ENCODE measurements at regions not wholly inside any gene's neighbourhood (a gene's known extent, or its start where the extent isn't known, plus 50 kb on each side); places are given as distances from the start of the nearest gene placed in this dataset.

DNA sequence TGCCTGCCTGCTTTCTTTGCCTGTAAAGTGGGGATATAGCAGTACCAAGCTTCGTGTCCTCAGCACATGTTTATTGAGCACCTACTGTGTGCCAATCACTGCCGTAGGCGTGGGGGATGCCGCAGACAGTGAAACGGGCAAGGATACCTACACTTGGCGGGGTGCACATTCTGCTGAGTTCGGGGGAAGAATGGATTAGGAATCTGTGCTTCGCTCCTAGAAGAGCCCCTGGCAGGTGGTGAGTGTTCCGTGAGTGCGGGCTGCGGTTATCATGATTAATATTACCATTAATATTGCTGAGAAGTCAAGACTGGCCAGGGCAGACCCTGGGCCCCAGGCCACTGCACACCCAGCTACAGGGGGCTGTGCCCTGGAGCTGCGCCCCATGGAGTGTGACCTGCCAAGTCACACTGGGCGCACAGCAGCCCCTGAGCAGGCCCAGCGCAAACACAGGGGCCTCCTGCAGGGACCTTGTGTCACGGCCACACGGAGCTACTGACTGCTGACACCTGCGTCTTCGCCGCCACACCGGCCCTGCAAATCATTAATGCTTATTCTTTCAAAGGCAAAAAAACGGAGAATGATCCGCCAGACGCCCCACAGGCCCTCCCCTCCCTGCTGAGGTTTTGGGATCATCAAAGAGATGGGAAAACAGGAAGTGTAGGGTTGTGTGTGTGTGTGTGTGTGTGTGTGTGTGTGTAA, 213.4 kb upstream of the GSE1 start:
- FAIRE-seq (no peak), DNase-seq (ENCODE audit: insufficient read length, low spot score) (no peak)

DNA sequence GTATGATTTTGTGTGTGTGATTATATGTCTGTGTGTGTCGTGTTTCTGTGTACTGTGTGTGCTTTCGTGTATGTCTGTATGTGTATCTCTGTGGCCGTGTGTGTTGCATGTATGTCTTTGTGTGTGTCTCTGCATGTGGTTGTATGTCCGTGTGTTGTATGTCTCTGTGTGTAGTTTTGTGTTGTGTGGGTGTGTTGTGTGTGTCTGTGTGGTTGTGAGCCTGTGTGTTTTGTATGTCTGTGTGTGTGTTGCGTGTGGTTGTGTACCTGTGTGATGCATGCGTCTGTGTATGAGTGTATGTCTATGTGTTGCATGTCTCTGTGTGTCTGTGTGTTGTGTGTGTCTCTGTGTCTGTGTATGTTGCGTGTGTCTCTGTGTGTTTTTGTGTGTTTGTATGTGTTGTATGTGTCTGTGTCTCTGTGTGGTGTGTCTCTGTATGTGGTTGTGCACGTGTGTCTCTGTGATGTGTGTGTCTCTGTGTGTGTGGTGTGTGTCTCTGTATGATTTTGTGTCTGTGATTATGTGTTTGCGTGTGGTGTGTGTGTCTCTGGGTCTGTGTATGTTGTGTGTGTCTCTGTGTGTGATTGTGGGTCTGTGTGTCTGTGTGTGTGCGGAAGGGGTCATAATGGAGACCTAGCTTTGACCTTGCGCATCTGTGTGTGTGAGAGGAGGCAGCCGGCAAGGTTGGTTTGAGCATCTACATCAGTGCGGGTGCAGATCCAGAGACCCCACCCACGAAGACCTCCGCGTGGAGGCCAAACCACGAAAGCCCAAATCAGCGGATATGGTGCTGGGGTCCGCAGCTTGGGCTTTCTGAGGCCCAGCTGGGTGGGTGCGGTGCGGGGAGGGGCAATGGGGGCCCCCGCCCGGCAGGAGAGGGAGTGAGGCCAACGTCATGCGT, 212.6 kb upstream of the GSE1 start:
- no peak for FAIRE-seq
- DNase-seq (ENCODE audit: insufficient read length, low spot score), result no peak
- no peak for TF ChIP-seq POLR2A (IDR thresholded peaks at IDR 0.05; ENCODE audit: low read depth, low read length)

More for the DNA sequence above, 213.4 kb upstream of the GSE1 start:
- no peak for TF ChIP-seq POLR2A (IDR thresholded peaks at IDR 0.05; ENCODE audit: low read depth, low read length)

DNA sequence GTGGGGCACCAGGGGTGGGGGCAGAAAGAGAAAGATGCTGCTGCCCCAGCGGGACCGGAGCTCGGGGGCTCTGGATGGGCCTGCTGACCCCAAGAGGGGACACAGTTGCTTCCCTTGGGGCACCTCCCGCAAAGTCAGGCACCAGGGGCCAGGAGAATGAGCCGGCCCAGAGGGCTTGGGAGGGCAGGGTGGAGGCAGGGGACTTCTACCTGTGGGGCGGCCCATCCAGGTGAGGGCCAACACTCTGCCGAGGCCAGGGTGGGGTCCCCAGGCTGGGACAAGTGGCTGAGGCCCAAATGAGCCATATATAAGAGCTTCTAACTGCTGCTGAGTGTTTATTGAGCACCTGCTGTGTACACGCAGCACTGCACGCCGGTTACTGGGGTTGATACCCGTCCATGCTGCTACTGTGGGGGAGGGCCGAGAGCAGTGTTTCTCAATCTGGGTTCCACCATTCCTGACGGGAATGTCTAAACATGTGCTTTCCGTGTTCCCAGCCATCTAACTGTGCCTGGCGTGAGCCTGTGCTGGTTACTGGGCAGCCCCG, 211.7 kb upstream of the GSE1 start:
- TF ChIP-seq POLR2A (IDR thresholded peaks at IDR 0.05; ENCODE audit: low read depth, low read length), result no peak
- DNase-seq (ENCODE audit: insufficient read length, low spot score) (no peak), FAIRE-seq (no peak)

DNA sequence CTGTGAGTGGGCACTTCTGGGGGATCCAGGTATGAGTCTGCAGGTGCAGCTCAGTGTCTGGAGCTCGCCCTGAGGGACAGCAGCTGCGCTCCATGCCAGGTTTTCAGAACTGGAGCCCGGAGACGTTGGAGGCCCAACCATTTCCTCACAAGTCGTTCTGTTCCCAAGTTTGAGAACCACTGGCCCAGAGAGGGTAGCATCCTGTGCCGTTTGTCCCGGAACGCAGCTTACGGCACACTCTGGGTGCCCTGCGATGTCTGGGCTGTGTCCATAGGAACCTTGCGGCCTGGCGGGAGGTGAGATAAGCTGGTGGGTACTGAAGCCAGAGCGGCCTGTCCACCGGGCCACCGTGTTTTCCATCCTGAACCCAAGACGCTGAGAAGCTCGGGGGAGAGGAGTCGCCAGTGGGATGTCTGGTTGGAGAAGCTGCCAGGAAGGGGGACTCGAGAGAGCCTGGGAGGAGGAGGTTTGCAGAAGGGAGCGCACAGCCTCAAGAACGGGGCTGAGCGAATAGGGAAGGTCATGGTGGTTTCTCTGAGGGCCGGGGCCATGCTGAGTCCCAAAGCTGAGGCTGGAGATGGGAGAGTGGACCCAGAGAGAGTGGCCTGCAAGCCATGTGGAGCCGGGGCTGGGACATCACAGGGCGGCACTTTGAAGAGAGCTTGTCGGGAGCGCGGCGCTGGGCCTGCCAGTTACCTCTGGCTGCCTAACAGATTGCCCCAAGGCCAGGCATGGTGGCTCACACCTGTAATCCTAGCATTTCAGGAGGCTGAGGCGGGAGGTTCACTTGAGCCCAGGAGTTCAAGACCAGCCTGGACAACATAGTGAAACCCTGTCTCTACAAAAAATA, 211.0 kb upstream of the GSE1 start:
- no peak for TF ChIP-seq POLR2A (IDR thresholded peaks at IDR 0.05; ENCODE audit: low read depth, low read length)
- DNase-seq (ENCODE audit: insufficient read length, low spot score) (no peak), FAIRE-seq (no peak)

DNA sequence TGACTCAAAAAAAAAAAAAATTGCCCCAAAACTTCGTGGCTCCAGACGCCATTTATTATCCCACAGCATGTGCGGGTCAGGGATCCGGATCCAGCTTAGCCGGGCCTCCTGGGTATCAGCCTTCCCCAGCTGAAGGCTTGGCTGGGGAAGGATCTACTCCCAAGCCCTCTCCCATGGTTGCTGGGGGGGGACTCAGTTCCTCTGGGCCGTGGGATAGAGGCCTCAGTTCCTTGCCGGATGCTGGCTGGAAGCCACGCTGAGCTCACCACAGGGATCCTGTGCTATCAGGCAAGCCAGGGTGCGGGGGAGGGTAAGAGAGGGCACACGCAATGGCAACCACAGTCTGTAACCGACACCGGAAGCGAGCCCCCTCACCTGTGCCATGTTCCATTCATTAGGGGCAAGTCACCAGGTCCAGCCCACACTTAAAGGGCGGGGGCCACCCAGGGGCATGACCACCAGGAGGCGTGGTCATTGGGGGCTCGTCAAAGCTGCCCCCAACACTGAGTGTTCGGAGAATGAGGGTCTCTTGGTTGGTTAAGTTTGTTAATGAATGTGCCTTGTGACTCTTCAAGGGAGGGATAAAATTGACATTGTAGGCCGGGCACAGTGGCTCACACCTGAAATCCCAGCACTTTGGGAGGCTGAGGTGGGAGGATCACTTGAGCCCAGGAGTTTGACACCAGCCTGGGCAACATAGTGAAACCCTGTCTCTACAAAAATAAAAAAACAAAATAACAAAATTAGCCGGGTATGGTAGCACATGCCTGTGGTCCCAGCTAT, 210.0 kb upstream of the GSE1 start:
- DNase-seq (ENCODE audit: insufficient read length, low spot score) (no peak), FAIRE-seq (no peak)
- no peak for TF ChIP-seq POLR2A (IDR thresholded peaks at IDR 0.05; ENCODE audit: low read depth, low read length)

DNA sequence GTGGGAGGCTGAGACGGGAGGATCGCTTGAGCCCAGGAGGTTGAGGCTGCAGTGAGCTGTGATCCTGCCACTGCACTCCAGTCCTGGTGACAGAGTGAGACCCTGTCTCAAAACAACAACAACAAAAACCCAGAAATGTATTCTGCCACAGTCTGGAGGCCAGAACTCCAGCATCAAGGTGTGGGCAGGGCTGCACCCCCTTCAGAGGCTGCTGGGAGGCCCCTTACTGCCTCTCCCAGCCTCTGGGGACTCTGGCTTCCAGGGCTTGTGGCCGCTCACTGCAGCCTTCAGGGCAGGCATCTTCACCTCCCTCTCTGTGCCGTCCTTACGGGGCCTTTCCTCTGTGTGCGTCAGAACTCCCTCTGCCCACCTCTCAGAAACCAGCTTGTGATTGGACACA, 209.4 kb upstream of the GSE1 start:
- no peak for DNase-seq (ENCODE audit: insufficient read length, low spot score)
- TF ChIP-seq POLR2A (IDR thresholded peaks at IDR 0.05; ENCODE audit: low read depth, low read length), result no peak
- FAIRE-seq, result no peak

DNA sequence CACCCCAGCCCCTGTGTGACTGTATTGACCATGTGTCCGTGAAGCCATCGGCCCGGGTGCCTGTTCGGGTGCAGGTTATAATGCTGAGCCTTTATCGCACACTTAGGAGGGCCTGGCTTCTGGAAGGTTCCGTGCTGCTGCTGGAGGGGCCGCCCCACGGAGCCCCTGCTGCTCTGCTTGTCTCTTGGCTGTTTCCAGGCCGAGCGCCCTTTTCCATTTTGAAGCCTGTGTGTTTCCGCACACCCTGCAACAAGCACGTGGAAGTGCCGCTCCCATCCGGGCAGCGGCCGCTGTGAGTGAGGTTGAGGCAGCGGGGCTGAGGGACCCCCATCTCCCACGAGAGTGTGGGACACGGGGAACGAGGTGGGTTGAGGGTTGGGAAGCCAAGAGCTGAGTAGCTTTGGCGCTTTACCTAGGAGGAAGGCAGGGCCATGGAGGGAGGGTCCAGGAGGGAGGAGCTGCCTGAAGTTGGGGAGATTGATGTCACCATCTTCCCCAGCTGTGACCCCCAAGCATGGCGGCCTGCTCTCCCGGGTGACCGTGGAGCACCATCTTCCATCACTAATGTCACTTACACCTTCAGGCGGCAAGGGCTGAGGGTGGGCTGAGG, 200.1 kb upstream of the GSE1 start:
- TF ChIP-seq POLR2A (IDR thresholded peaks at IDR 0.05; ENCODE audit: low read depth, low read length), result no peak
- DNase-seq (ENCODE audit: insufficient read length, low spot score) (no peak), FAIRE-seq (no peak)

DNA sequence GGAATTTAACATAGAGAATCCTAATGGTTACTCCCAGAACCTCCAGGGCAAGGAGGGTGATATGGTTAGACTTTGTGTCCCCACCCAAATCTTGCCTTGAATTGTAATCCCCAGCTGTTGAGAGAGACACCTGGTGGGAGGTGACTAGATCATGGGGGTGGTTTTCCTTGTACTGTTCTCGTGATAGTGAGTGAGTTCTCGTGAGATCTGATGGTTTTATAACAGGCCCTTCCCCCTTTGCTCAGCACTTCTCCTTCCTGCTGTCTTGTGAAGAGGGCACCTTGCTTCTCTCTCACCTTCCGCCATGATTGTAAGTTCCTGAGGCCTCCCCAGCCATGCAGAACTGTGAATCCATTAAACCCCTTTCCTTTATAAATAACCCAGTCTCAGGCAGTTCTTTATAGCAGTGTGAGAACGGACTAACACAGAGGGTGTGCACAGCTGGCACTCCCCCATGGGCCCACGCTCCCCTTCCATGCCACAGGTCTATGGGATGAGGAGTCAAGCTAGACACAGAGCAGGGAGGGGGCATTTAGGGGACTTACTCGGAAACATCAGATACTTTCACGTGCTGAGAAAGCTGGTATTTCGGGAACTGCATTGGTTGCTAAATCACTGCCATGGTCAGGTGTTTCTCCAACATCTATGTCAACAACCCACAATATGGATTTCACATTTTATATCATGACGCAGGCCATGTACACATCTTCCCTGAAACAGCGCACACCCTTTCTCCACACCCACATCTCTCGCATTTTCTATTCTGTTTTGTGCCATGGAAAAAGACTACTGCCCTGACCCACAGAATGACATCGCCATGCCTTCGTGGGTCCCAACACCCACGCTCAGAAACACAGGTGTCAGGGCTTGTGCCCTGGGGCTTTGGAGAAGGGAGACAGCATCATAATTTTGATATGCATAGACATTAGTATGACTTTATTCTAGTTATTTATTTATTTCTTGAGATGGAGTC, 199.1 kb upstream of the GSE1 start:
- FAIRE-seq (no peak), DNase-seq (ENCODE audit: insufficient read length, low spot score) (no peak)
- TF ChIP-seq POLR2A (IDR thresholded peaks at IDR 0.05; ENCODE audit: low read depth, low read length), result no peak

DNA sequence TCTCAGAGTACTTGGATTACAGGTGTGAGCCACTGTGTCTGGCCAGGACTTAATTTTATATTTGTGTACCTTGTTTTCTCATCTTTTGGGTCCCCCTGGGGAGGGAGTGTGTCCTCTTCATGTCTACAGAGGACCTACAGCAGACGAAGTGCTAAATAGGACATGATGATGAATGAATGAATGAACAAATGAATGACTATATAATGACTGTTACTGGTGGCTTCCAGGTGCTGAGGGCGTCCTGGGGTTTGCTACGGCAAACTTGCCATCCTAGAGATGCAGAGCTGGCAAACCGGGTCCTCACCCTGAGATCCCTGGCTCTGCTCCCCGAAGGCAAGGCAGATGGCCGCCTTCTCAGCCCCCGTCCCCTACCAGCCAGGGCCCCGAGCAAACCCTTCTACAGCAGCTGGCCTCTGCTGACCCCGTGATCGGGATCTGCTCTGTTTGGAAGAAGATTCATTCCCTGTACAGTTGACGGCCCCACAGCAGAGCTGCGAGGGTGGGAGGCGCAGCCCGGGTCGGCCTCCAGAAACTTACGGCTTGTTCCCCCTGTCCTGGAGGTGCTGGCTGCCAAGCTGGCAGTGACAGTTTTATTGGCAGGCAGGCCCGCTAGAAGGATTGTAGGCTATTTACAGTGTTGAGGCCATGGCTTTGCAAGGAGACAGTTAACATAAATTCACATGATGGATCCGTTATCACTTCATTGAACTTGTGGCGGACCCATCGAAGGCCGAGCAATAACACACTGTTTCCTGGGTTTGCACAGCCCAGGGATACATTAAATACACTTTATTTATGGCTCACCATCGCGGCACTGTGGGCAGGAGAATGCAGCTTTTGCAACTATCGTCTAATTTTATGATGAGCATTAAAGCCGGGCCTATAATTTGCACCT, 197.7 kb upstream of the GSE1 start:
- TF ChIP-seq POLR2A (IDR thresholded peaks at IDR 0.05; ENCODE audit: low read depth, low read length), result no peak
- FAIRE-seq, result no peak
- no peak for DNase-seq (ENCODE audit: insufficient read length, low spot score)

DNA sequence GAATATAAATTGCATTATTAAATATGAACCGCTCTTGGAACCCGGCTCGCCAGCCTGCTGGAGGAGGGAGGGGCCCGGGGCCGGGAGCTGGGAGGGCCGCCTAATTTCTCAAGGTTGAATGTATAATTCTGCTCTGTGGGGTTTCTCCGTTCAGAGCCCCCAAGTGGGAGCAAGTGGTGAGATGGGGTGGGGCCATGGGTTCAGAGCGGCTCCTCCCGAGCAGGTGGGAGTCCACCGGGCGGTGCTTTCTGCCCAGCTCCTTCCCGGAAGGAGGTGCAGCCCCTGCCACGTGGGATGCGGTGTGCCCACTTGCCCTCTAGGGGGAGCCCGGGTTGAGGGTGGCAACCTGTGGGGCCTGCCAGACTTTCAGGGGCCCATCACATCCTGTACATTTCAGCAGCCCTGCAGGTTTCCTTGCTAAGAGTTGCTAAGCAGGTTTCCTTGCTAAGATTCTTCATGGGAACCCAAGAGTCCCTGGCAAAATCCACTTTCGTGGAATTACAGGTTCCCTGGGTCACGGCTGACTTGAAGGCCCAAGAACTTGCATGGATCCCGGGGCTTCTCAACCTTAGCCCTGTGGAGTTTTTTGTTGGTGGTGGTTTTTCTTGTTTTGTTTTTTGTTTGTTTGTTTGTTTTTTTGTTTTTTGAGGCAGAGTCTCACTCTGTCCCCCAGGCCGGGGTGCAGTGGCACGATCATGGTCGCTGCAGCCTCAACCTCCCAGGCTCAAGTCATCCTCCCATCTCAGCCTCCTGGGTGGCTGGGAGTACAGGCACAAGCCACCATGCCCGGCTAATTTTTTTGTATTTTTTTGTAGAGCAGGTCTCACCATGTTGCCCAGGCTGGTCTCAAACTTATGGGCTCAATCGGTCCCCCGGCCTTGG, 196.7 kb upstream of the GSE1 start:
- peak; percentile 91 for DNase-seq (ENCODE audit: insufficient read length, low spot score)
- FAIRE-seq, result no peak
- TF ChIP-seq POLR2A (IDR thresholded peaks at IDR 0.05; ENCODE audit: low read depth, low read length), result no peak
